ENCODE measurements at regions not wholly inside any gene's neighbourhood (a gene's known extent, or its start where the extent isn't known, plus 50 kb on each side); places are given as distances from the start of the nearest gene placed in this dataset.

DNA sequence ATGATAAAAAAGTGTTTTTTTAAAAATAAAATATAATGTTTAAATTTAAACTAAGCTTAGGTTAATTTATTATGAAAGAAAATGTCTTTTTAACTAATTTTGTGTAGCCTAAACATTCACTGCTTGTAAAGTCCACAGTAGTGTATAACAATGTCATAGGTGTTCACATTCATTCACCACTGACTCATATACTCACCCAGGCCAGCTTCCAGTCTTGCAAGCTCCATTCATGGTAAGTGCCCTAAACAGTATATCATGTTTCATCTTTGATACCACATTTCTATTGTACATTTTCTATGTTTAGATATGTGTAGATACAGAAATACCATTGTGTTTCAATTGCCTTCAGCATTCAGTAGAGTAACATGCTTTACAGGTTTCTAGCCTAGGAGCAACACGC, 530.3 kb downstream of the EPHA5 start:
- no peaks in the 10 kb centered on the region for H3K36me3 ChIP-seq (ENCODE audit: control insufficient read depth in 2 of 3, insufficient read depth in 3 of 3, low read length in 3 of 3)
- H3K4me1 ChIP-seq (ENCODE audit: control insufficient read depth in 2 of 2, insufficient read depth in 2 of 2, low read length in 2 of 2) = no peaks in the 10 kb centered on the region
- no peak for ATAC-seq
- intact Hi-C loops (cut with micrococcal nuclease) = no loop called here
- peaks cover 8 to 37% (median 21%) of the 10 kb centered on the region in 11 donors for H3K9me3 Mint-ChIP-seq
- ChIA-PET CTCF (no interaction called here), POLR2A (no interaction called here)
- no peaks in the 10 kb centered on the region for H3K27me3 ChIP-seq (ENCODE audit: control insufficient read depth in 2 of 2, insufficient read depth in 2 of 2, low read length in 2 of 2)
- H3K4me3 Mint-ChIP-seq = no peak overlapping the region
- H3K4me3 ChIP-seq (ENCODE audit: low read length) = no peak overlapping the region
- no peak overlapping the region for H3K27ac ChIP-seq (ENCODE audit: low read depth, low read length)
- H3K4me1 Mint-ChIP-seq = no peaks in the 10 kb centered on the region
- H3K27ac Mint-ChIP-seq = no peak overlapping the region
- no peaks in the 10 kb centered on the region for H3K27me3 Mint-ChIP-seq
- no peak for DNase-seq
- peaks cover 0 to 17% (median 0%) of the 10 kb centered on the region in 3 experiments for H3K9me3 ChIP-seq (ENCODE audit: control insufficient read depth in 2 of 3, low read length in 3 of 3)
- H3K36me3 Mint-ChIP-seq = no peaks in the 10 kb centered on the region

DNA sequence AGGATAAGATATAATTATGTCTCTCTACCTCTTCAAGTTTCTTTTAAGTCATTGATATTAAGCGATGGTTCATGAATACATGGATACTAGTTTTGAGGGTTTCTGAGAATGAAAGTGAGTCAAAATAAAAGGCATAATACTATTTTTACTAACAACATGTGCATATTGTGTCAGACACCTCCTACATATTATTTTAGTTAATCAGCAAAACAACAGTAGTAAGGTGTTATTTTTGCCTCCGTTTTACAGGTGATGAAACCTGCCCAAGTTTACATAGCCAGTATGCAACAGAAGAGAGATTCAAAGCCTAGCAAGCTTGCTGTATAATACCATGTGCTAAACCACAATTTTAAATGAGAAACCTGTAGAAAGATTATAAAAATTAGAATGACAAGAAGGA, 544.1 kb downstream of the EPHA5 start:
- Histone ChIP-seq H3K9me3 (ENCODE audit: control insufficient read depth in 2 of 3, low read length in 3 of 3) (no peaks in the 10 kb centered on the region), H3K36me3 (ENCODE audit: control insufficient read depth in 2 of 3, insufficient read depth in 3 of 3, low read length in 3 of 3) (no peaks in the 10 kb centered on the region), H3K4me1 (ENCODE audit: control insufficient read depth in 2 of 2, insufficient read depth in 2 of 2, low read length in 2 of 2) (no peaks in the 10 kb centered on the region), H3K27me3 (ENCODE audit: control insufficient read depth in 2 of 2, insufficient read depth in 2 of 2, low read length in 2 of 2) (no peaks in the 10 kb centered on the region), H3K4me3 (ENCODE audit: low read length) (no peak overlapping the region), H3K27ac (ENCODE audit: low read depth, low read length) (no peak overlapping the region)
- DNase-seq (no peak), ATAC-seq (no peak)
- intact Hi-C loops (cut with micrococcal nuclease) = no loop called here
- no peaks in the 10 kb centered on the region for H3K27me3 Mint-ChIP-seq
- no peak overlapping the region for H3K4me3 Mint-ChIP-seq
- peaks cover 0 to 10% (median 0%) of the 10 kb centered on the region in 11 donors for H3K9me3 Mint-ChIP-seq
- no peaks in the 10 kb centered on the region for H3K36me3 Mint-ChIP-seq
- no peak overlapping the region for H3K27ac Mint-ChIP-seq
- H3K4me1 Mint-ChIP-seq = no peaks in the 10 kb centered on the region
- CTCF ChIA-PET = no interaction called here
- POLR2A ChIA-PET = no interaction called here

DNA sequence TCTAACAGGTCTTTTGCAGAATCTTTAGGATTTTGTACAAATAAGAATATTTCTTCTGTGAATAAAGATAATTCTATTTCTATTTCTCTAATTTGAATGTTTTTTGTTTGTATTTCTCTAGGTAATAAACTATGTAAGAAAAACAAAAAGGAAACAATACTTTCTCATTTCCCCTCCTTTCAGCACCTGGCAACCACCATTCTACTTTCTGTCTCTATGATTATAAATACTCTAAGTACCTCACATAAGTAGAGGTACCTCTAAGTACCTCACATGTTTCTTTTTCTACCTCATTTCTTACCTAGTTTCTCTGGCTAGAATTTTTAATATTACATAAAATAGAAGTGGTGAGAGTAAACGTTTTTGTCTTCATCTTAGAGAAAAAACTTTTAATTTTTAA, 550.0 kb downstream of the EPHA5 start:
- no peak for ATAC-seq
- Histone ChIP-seq H3K36me3 (ENCODE audit: control insufficient read depth in 2 of 3, insufficient read depth in 3 of 3, low read length in 3 of 3) (no peaks in the 10 kb centered on the region), H3K4me1 (ENCODE audit: control insufficient read depth in 2 of 2, insufficient read depth in 2 of 2, low read length in 2 of 2) (no peaks in the 10 kb centered on the region), H3K9me3 (ENCODE audit: control insufficient read depth in 2 of 3, low read length in 3 of 3) (no peaks in the 10 kb centered on the region), H3K27ac (ENCODE audit: low read depth, low read length) (no peak overlapping the region), H3K4me3 (ENCODE audit: low read length) (no peak overlapping the region), H3K27me3 (ENCODE audit: control insufficient read depth in 2 of 2, insufficient read depth in 2 of 2, low read length in 2 of 2) (no peaks in the 10 kb centered on the region)
- Mint-ChIP-seq H3K4me1 (no peaks in the 10 kb centered on the region), H3K9me3 (peaks cover 0 to 24% (median 6%) of the 10 kb centered on the region in 11 donors), H3K36me3 (no peaks in the 10 kb centered on the region), H3K4me3 (no peak overlapping the region), H3K27ac (no peak overlapping the region), H3K27me3 (no peaks in the 10 kb centered on the region)
- POLR2A ChIA-PET = no interaction called here
- DNase-seq = no peak
- CTCF ChIA-PET = no interaction called here
- intact Hi-C loops (cut with micrococcal nuclease) = no loop called here

DNA sequence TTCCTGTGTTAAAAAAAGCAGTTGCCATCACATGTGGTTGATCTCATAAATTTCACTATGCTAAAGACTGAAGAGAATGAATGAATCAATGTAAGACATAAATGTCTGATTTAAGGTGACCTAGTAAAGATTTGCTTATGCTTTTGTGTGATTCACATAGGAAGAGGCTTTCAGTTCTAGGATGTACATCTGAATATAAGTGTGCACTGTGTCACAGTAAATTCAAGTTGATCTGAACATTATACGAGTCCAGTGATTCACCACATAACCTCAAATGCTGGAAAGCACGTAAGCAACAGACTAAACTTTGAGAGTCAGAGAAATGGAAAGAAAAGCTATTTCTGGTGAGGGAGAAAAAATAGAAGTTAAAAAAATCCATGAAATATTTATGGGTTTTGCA, 567.9 kb downstream of the EPHA5 start:
- Mint-ChIP-seq H3K4me3 (no peak overlapping the region), H3K9me3 (peaks cover 0 to 21% (median 3%) of the 10 kb centered on the region in 11 donors), H3K27ac (no peak overlapping the region), H3K4me1 (no peaks in the 10 kb centered on the region), H3K36me3 (no peaks in the 10 kb centered on the region), H3K27me3 (no peaks in the 10 kb centered on the region)
- ATAC-seq = no peak
- Histone ChIP-seq H3K36me3 (ENCODE audit: control insufficient read depth in 2 of 3, insufficient read depth in 3 of 3, low read length in 3 of 3) (no peaks in the 10 kb centered on the region), H3K9me3 (ENCODE audit: control insufficient read depth in 2 of 3, low read length in 3 of 3) (no peaks in the 10 kb centered on the region), H3K4me1 (ENCODE audit: control insufficient read depth in 2 of 2, insufficient read depth in 2 of 2, low read length in 2 of 2) (no peaks in the 10 kb centered on the region), H3K27me3 (ENCODE audit: control insufficient read depth in 2 of 2, insufficient read depth in 2 of 2, low read length in 2 of 2) (no peaks in the 10 kb centered on the region), H3K27ac (ENCODE audit: low read depth, low read length) (no peak overlapping the region), H3K4me3 (ENCODE audit: low read length) (no peak overlapping the region)
- intact Hi-C loops (cut with micrococcal nuclease) = no loop called here
- DNase-seq = no peak
- ChIA-PET POLR2A (no interaction called here), CTCF (no interaction called here)

GRCh38 chr4:65096630-65097029, 573.7 kb downstream of the EPHA5 start:
- H3K27ac Mint-ChIP-seq = no peak overlapping the region
- Histone ChIP-seq H3K4me3 (ENCODE audit: low read length) (no peak overlapping the region), H3K9me3 (ENCODE audit: control insufficient read depth in 2 of 3, low read length in 3 of 3) (no peaks in the 10 kb centered on the region), H3K36me3 (ENCODE audit: control insufficient read depth in 2 of 3, insufficient read depth in 3 of 3, low read length in 3 of 3) (no peaks in the 10 kb centered on the region), H3K27me3 (ENCODE audit: control insufficient read depth in 2 of 2, insufficient read depth in 2 of 2, low read length in 2 of 2) (no peaks in the 10 kb centered on the region), H3K4me1 (ENCODE audit: control insufficient read depth in 2 of 2, insufficient read depth in 2 of 2, low read length in 2 of 2) (no peaks in the 10 kb centered on the region), H3K27ac (ENCODE audit: low read depth, low read length) (no peak overlapping the region)
- no peaks in the 10 kb centered on the region for H3K4me1 Mint-ChIP-seq
- intact Hi-C loops (cut with micrococcal nuclease) = no loop called here
- H3K36me3 Mint-ChIP-seq = no peaks in the 10 kb centered on the region
- H3K4me3 Mint-ChIP-seq = no peak overlapping the region
- ChIA-PET CTCF (no interaction called here), POLR2A (no interaction called here)
- ATAC-seq (no peak), DNase-seq (no peak)
- peaks cover 0 to 11% (median 0%) of the 10 kb centered on the region in 11 donors for H3K9me3 Mint-ChIP-seq
- no peaks in the 10 kb centered on the region for H3K27me3 Mint-ChIP-seq

- no peaks in the 10 kb centered on the region for H3K27me3 Mint-ChIP-seq
- Histone ChIP-seq H3K27ac (ENCODE audit: low read depth, low read length) (no peak overlapping the region), H3K4me1 (ENCODE audit: control insufficient read depth in 2 of 2, insufficient read depth in 2 of 2, low read length in 2 of 2) (no peaks in the 10 kb centered on the region), H3K36me3 (ENCODE audit: control insufficient read depth in 2 of 3, insufficient read depth in 3 of 3, low read length in 3 of 3) (no peaks in the 10 kb centered on the region), H3K27me3 (ENCODE audit: control insufficient read depth in 2 of 2, insufficient read depth in 2 of 2, low read length in 2 of 2) (no peaks in the 10 kb centered on the region), H3K4me3 (ENCODE audit: low read length) (no peak overlapping the region), H3K9me3 (ENCODE audit: control insufficient read depth in 2 of 3, low read length in 3 of 3) (no peaks in the 10 kb centered on the region)
- POLR2A ChIA-PET = no interaction called here
- H3K36me3 Mint-ChIP-seq = no peaks in the 10 kb centered on the region
- DNase-seq = no peak
- no peak for ATAC-seq
- no peak overlapping the region for H3K27ac Mint-ChIP-seq
- H3K4me3 Mint-ChIP-seq = no peak overlapping the region
- peaks cover 0 to 11% (median 2%) of the 10 kb centered on the region in 11 donors for H3K9me3 Mint-ChIP-seq
- CTCF ChIA-PET = no interaction called here
- no peaks in the 10 kb centered on the region for H3K4me1 Mint-ChIP-seq
- intact Hi-C loops (cut with micrococcal nuclease) = no loop called here
Observed at GRCh38 chr4:65089666-65090065, 580.6 kb downstream of the EPHA5 start.

DNA sequence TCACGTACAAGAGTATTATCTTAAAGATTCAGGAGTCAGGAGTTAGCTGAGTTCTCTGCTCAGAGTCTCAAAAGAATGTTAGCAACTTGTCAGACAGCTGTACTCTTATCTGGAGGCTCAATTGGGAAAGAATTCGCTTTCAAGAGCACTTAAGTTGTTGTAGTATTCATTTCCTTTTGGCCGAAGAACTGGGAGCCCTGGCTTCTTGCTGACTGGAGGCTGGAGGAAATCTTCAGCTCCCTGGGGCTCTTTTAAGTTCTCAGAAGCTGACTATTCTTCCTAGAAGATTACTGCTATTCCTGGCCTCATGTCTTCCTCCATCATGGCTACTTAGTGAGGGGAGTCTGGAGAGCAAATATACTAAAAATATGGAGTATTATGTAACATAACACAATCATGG, 587.2 kb downstream of the EPHA5 start:
- Mint-ChIP-seq H3K36me3 (no peaks in the 10 kb centered on the region), H3K4me1 (no peaks in the 10 kb centered on the region), H3K27ac (no peak overlapping the region), H3K27me3 (no peaks in the 10 kb centered on the region), H3K4me3 (no peak overlapping the region), H3K9me3 (peaks cover 0 to 24% (median 4%) of the 10 kb centered on the region in 11 donors)
- Histone ChIP-seq H3K9me3 (ENCODE audit: control insufficient read depth in 2 of 3, low read length in 3 of 3) (no peaks in the 10 kb centered on the region), H3K4me1 (ENCODE audit: control insufficient read depth in 2 of 2, insufficient read depth in 2 of 2, low read length in 2 of 2) (no peaks in the 10 kb centered on the region), H3K27ac (ENCODE audit: low read depth, low read length) (no peak overlapping the region), H3K27me3 (ENCODE audit: control insufficient read depth in 2 of 2, insufficient read depth in 2 of 2, low read length in 2 of 2) (no peaks in the 10 kb centered on the region), H3K4me3 (ENCODE audit: low read length) (no peak overlapping the region), H3K36me3 (ENCODE audit: control insufficient read depth in 2 of 3, insufficient read depth in 3 of 3, low read length in 3 of 3) (no peaks in the 10 kb centered on the region)
- intact Hi-C loops (cut with micrococcal nuclease) = no loop called here
- ChIA-PET POLR2A (no interaction called here), CTCF (no interaction called here)
- no peak for ATAC-seq
- DNase-seq = no peak
